ENCODE measurements at regions not wholly inside any gene's neighbourhood (a gene's known extent, or its start where the extent isn't known, plus 50 kb on each side); places are given as distances from the start of the nearest gene placed in this dataset.

DNA sequence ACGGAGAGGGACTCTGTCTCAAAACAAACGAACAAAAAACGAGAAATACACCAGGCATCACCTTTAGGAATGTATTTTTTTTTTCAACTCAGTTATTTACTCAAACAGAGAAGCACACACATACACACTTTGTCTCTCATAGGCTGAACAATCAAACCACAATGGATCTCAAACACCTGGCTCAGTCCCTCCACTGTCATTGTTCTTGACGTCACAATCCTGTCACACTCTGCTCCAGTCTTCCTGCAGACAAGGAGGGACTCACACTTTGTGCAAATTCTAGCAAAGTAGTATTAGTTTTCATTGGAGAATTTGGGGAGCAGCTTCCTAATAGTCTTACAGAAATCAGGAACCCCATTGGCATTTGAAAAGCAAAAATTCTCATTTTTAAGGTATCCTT is 727.8 kb downstream of the BCL11B start:
- no peak overlapping the region for H3K4me3 ChIP-seq (ENCODE audit: low read depth, low read length)

DNA sequence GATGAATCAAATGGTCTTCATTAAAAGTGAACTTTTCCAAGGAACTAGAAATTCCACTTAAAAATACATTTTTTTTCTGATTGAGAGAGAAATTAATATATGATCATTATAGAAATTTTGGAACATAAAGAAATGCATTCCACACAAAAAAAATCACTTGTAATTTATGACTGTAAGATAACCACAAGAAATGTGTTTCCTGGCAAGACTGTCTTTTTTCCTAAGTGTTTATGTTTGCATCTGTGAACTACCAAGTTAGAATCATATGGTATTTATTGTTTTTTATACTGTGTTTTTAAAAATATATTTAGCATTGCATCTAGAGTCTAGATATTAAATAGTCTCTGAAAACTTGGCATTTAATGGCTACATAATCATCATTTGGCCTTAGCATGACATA is 726.8 kb downstream of the BCL11B start:
- H3K4me3 ChIP-seq (ENCODE audit: low read depth, low read length), result no peak overlapping the region

DNA sequence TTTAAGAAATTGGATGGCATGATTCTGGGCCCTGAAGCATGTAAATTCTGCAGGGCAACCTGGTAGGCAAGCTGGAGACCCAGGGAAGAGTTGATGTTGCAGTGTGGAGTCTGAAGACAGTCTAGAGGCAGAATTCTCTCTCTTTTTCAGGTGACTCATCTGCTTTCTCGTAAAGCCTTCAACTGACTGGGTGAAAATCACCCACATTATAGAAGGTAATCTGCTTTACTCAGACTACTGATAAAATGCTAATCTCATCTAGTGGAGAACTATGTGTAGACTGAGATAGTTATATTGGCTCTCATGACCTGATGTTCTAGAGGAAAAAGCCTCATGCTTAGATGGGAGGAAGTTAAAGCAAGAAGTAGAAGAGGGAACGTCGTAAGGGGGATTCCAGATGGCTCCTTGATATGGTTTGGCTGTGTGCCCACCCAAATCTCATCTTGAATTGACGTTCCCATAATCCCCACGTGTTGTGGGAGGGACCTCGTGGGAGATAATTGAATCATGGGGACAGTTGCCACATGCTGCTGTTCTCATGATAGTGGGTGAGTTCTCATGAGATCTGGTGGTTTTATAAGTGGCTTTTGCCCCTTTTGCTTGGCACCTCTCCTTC is 723.8 kb downstream of the BCL11B start:
- no peak overlapping the region for H3K4me3 ChIP-seq (ENCODE audit: low read depth, low read length)

- H3K4me3 ChIP-seq (ENCODE audit: low read depth, low read length), result no peak overlapping the region
Measured at GRCh38 chr14:98551028-98551427, 721.0 kb downstream of the BCL11B start.

DNA sequence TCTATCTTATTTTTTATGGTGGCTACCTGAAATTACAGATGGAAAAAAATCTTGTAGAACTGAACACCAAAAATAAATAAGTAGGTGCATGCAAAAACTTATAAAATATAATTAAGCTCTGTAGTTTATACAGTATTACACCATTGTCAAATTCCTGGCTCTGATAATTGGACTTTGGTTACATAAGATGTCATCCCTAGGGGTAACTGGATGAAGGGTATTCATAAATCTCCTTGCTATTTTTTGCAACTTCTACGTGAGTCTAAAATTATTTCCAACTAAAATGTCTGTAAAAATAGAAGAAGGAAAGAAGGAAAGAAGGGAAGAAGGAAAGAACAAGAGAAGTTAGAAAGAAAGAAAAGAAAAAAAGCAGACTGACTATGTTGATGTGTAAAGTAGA is 716.6 kb downstream of the BCL11B start:
- no peak overlapping the region for H3K4me3 ChIP-seq (ENCODE audit: low read depth, low read length)

- no peak overlapping the region for H3K4me3 ChIP-seq (ENCODE audit: low read depth, low read length)
Measured at GRCh38 chr14:98564006-98564405, 708.0 kb downstream of the BCL11B start.

- H3K4me3 ChIP-seq (ENCODE audit: low read depth, low read length), result no peak overlapping the region
Measured at GRCh38 chr14:98564541-98564940, 707.5 kb downstream of the BCL11B start.

DNA sequence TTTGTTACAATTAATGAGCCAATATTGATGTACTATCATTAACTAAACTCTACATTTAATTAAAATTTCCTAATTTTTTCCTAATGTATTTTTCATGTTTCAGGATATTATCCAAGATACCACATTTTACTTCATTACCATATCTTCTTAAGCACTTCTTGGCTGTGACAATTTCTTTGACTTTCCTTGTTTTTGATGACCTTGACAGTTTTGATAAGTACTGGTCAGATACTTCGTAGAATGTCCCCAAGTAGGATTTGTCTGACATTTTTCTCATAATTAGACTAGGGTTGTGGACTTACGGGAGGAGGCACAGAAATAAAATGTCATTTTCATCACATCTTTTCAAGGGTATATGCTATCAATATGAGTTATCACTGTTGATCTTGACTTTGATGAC is 700.9 kb downstream of the BCL11B start:
- no peak overlapping the region for H3K4me3 ChIP-seq (ENCODE audit: low read depth, low read length)

DNA sequence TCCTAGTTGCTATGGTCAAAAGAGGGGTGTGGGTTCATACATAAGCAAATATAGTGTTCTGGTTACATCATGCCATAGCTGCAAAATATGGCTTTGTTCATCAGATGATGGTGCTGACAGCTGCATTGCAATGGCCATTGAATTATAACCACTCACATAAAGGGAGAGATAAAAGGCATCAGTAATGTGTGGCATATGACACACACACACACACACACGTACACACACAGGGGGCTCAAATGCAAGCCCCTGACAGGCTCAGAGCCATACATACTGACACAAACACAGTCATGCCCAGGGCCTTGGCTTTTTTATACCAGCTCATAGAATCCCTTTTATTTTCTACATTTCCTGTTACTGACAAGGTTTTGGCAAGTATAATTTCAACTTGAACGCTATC is 698.9 kb downstream of the BCL11B start:
- no peak overlapping the region for H3K4me3 ChIP-seq (ENCODE audit: low read depth, low read length)

- no peak overlapping the region for H3K4me3 ChIP-seq (ENCODE audit: low read depth, low read length)
Measured at GRCh38 chr14:98576463-98576862, 695.5 kb downstream of the BCL11B start.

DNA sequence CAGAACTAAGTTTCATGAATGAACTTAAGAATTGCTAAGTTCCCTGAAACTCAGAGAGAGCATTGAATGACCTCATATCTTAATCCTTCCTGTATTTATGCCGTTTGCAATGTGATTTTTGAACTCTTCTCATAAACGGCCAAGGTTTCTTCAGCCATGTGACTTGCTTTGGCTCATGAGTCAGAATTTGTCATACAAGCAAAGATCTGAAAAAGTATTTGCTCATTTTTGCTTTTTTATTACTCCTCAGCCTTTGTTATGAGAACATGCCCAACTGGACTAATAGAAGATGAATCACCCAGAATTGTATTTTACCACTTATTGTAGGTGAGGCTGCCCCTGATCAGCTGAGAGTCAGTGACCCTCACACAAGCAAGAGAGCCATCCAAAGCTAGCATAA is 693.8 kb downstream of the BCL11B start:
- no peak overlapping the region for H3K4me3 ChIP-seq (ENCODE audit: low read depth, low read length)

- no peak overlapping the region for H3K4me3 ChIP-seq (ENCODE audit: low read depth, low read length)
Measured at GRCh38 chr14:98579140-98579539, 692.9 kb downstream of the BCL11B start.

GRCh38 chr14:98580131-98580678 is 691.8 kb downstream of the BCL11B start:
- H3K4me3 ChIP-seq (ENCODE audit: low read depth, low read length), result no peak overlapping the region

DNA sequence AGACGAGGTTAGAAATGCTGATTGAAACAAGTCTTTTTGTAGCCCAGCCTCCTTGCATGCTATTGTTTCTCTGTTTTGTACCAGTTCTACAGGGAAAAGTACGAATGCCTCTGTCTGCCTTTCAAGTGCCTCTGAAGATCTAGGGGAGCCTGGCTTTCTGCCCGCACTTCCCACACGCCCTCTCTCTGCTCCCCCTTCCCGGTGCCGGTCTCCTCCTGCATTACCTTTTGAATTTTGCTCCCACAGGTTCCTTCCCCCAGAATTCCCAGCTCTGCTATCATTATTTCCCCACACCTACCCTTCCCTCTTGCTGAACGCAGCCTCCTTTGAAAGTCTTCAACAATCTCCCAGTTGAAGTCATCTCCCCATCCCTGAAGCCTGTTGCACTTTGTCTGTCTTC is 689.7 kb downstream of the BCL11B start:
- H3K4me3 ChIP-seq (ENCODE audit: low read depth, low read length), result no peak overlapping the region

DNA sequence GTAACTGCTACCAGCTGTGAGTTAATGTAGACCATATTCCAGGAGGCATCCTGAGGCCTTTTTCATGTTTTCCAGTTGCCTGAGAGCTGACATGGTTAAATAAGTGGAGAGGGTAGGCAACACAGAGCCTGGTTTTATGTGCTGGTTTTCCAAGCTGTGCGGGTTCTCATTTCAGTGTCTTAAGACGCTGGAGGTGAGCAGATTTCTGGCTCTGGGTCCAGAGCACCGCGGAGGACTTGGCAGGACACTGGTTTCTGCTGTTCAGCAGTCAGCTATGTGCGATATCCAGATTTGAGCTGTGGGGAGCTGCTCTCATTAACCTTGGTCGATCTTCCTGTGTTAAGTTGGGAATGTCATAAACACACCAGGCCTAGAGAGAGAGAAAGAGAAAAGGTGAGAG is 680.8 kb downstream of the BCL11B start:
- H3K4me3 ChIP-seq (ENCODE audit: low read depth, low read length), result no peak overlapping the region

GRCh38 chr14:98592611-98593170 is 679.3 kb downstream of the BCL11B start:
- no peak overlapping the region for H3K4me3 ChIP-seq (ENCODE audit: low read depth, low read length)

DNA sequence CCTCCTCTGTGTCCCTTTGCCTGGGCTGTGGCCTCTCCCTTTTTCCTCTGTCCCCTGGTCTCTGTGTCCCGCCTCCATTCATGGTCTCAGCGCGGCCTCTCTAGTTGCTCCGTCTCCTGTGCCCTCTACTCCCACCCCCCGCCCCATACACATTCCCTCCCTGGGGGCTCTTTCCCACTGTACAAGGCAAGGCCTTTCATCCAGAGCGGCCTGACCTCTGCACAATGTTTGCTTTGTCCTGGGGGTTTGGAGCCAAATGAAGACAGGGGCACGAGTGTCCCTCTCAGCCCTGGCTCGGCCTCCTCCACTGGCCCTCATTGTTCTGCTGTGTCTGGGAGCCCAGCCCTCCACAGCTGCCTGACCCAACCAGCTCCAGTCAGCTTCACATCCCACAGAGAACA is 678.6 kb downstream of the BCL11B start:
- H3K4me3 ChIP-seq (ENCODE audit: low read depth, low read length), result no peak overlapping the region

DNA sequence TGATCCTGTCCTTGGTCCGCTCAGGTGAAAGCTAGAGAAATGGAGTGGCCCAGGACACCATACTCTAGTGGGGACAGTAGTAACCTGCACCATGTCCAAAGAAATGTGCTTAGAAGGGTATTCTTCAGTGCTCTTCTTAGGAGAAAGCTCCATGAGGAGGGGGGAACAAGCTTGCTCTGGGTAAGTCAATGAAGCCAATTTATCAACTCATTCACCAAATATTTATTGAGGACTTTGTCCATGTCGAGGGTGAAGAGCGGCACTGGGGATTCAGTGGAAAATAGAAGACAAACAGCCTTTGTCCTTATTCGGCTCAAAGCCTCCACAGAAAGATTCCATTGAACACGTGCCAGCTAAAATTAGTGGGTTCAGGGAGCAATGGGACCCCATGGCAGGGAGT is 677.8 kb downstream of the BCL11B start:
- H3K4me3 ChIP-seq (ENCODE audit: low read depth, low read length), result no peak overlapping the region

DNA sequence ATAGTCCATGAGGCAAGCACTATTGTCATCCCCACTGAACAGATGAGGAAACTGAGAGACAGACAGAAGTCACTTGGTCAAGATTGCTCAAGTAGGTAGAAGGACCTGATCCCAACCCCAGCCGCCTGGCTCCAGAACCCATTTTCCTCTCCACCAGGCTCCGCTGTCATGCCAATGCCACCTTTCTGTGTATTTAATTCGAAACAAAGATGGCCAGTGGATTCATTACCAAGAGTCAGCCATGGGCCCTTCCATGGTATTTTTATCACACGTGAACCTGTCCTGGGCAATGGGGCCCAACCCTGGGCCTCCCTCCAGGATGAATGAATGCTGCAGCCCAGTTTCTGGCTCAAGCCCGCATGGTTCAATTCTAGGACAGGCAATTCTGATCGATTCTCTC is 673.4 kb downstream of the BCL11B start:
- no peak overlapping the region for H3K4me3 ChIP-seq (ENCODE audit: low read depth, low read length)

DNA sequence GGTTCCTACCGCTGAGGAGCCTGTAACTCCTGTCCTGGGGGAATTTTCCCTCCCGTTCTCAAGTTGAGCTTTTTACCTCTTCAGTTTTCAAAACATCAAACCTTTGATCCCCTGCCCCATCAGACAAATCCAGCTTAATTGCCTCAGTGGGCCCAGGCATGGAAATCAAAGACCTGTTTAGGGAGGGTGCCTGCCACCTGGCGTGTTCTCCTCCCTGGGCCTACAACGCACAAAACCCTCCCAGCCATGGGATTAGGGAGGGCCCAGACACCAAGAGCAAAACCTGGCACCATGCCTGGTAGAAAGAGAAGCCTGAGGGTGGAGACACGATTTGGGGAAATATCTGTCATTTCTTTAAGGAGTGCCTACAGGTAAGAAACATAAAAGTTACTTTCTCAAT is 672.9 kb downstream of the BCL11B start:
- H3K4me3 ChIP-seq (ENCODE audit: low read depth, low read length), result no peak overlapping the region

DNA sequence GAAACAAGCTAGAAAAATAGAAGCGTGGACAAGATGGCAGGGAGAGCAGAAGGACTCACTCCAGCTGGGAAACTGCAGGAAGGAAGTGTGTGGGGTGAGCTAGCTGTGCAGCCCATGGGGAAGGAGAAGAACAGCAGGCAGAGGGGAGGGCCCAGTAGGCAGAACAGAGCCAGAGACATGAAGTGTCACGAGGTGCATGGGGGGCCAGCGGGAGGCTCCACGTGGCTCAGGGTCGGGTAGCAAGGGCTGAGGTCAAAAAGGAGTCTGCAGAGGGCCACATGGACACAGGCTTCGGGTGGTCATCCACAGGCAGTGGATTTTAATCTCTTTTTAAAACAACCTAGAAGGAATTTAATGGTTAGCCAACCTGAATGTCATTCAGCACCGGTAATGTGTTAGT is 669.0 kb downstream of the BCL11B start:
- H3K4me3 ChIP-seq (ENCODE audit: low read depth, low read length), result no peak overlapping the region

DNA sequence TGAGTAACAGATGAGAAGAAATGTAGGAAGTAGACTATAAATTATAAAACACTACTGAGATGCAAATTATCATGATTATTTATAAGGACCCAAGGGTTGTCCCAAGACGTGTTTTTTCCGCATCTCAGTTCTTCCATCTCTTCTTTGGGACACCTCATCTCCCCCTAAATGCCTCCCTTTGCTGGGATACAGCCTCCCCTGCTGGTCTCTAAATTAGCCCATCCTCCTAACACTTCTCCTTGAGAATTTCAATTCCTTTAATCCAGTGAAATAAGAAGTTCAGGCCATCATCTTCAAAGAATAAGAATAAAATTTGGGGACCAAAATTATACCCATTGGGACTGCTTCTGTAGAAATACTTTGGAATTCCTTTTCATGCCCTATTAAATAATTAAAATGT is 667.0 kb downstream of the BCL11B start:
- H3K4me3 ChIP-seq (ENCODE audit: low read depth, low read length), result no peak overlapping the region

- H3K4me3 ChIP-seq (ENCODE audit: low read depth, low read length), result no peak overlapping the region
Measured at GRCh38 chr14:98606041-98606640, 665.9 kb downstream of the BCL11B start.

All from iPS-11a (cell line).